ENCODE measurements at regions not wholly inside any gene's neighbourhood (a gene's known extent, or its start where the extent isn't known, plus 50 kb on each side); places are given as distances from the start of the nearest gene placed in this dataset.

DNA sequence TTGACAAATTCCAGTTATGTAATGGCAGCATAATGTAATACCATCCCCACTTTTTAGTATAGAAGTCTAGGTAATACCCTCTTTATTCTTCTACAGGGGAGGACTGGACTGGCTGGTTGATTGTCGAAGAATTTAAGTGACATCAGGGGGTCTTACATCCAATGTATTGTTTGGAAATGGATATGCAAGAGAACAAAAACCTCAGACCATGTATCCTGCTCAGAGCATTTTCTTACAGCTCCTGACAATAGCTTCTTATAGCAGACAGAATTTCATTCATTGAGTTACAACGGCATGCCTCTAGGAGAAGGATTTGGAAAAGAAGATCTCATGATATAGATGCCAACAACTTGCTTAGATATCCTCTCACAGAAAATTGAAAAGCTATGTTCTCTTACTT is 2032.3 kb downstream of the EFNA5 start:
- no peaks in the 10 kb centered on the region for H3K27me3 Mint-ChIP-seq (ENCODE audit: low read depth)

More for the DNA sequence above, 2032.3 kb downstream of the EFNA5 start:
- no peak overlapping the region for H3K14ac ChIP-seq (ENCODE audit: insufficient read depth, low read length)
- no peaks in the 10 kb centered on the region for H3K79me1 ChIP-seq (ENCODE audit: insufficient read depth, low read depth, low read length, poor library complexity, severe bottlenecking)
- no peak for DNase-seq
- WGBS (ENCODE audit: extremely low coverage, insufficient read length, low lambda C conversion rate) = no CpG with 5 or more reads among the region's 2 CpGs
- no peaks in the 10 kb centered on the region for H3K4me1 ChIP-seq (ENCODE audit: insufficient read depth, low read length)
- Mint-ChIP-seq H3K9me3 (peaks cover 0 to 2% of the 10 kb centered on the region in 2 experiments; a peak in 1 of 5 replicates), H3K27ac (no peak overlapping the region), H3K4me1 (peaks cover 3% of the 10 kb centered on the region in 2 experiments; a peak in 3 of 4 replicates), H3K36me3 (ENCODE audit: insufficient read depth in 1 of 3, low read depth in 3 of 3) (no peaks in the 10 kb centered on the region; a peak in 1 of 7 replicates), H3K4me3 (no peak overlapping the region)
- H4K91ac ChIP-seq (ENCODE audit: insufficient read length, low read depth, low read length) = no peak overlapping the region
- H3K27ac ChIP-seq (ENCODE audit: insufficient read length, low read depth, low read length) = no peak overlapping the region
- H4K8ac ChIP-seq (replicated peaks; ENCODE audit: insufficient read length, low read depth, low read length) = no peak overlapping the region
- H2BK15ac ChIP-seq (ENCODE audit: low read depth, low read length) = no peak overlapping the region
- no peak overlapping the region for H2BK12ac ChIP-seq (ENCODE audit: insufficient read length, low read depth, low read length)
- H2BK20ac ChIP-seq (ENCODE audit: low read depth, low read length, poor library complexity, severe bottlenecking) = no peak overlapping the region
- H3T11ph ChIP-seq (ENCODE audit: low read length) = no peak overlapping the region
- no peak overlapping the region for H4K5ac ChIP-seq (ENCODE audit: insufficient read length, low read depth, low read length)
- no peak overlapping the region for H2AFZ ChIP-seq (ENCODE audit: low read length)
- H3K56ac ChIP-seq (ENCODE audit: insufficient read length, low read depth, low read length) = no peak overlapping the region
- H2AK5ac ChIP-seq (ENCODE audit: insufficient read length, low read length) = no peak overlapping the region
- no peak overlapping the region for H2BK5ac ChIP-seq (ENCODE audit: insufficient read length, low read length)
- no peak overlapping the region for H3K23ac ChIP-seq (ENCODE audit: insufficient read length, low read depth, low read length)
- H3K4me2 ChIP-seq (ENCODE audit: insufficient read depth, insufficient read length, low read length) = no peak overlapping the region
- no peak overlapping the region for H3K4ac ChIP-seq (ENCODE audit: low read depth, low read length)
- H3K9ac ChIP-seq (ENCODE audit: extremely low read depth, insufficient read length, low read length) = no peak overlapping the region
- TF ChIP-seq, protein P1, sequence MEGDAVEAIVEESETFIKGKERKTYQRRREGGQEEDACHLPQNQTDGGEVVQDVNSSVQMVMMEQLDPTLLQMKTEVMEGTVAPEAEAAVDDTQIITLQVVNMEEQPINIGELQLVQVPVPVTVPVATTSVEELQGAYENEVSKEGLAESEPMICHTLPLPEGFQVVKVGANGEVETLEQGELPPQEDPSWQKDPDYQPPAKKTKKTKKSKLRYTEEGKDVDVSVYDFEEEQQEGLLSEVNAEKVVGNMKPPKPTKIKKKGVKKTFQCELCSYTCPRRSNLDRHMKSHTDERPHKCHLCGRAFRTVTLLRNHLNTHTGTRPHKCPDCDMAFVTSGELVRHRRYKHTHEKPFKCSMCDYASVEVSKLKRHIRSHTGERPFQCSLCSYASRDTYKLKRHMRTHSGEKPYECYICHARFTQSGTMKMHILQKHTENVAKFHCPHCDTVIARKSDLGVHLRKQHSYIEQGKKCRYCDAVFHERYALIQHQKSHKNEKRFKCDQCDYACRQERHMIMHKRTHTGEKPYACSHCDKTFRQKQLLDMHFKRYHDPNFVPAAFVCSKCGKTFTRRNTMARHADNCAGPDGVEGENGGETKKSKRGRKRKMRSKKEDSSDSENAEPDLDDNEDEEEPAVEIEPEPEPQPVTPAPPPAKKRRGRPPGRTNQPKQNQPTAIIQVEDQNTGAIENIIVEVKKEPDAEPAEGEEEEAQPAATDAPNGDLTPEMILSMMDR (conservative IDR thresholded peaks at IDR 0.05) = no peak
- H3K79me2 ChIP-seq (ENCODE audit: insufficient read depth, low read length) = no peaks in the 10 kb centered on the region
- H3K18ac ChIP-seq (ENCODE audit: insufficient read length, low read depth, low read length) = no peak overlapping the region
- no peak overlapping the region for H2BK120ac ChIP-seq (ENCODE audit: low read depth, low read length, poor library complexity, severe bottlenecking)
- no peaks in the 10 kb centered on the region for H3K27me3 ChIP-seq (ENCODE audit: insufficient read depth, low read length)
- no peaks in the 10 kb centered on the region for H3K23me2 ChIP-seq (ENCODE audit: insufficient read length, low read depth, low read length, poor library complexity, severe bottlenecking)
- H4K20me1 ChIP-seq (ENCODE audit: control insufficient read depth, insufficient read depth, insufficient read length) = no peaks in the 10 kb centered on the region
- no peaks in the 10 kb centered on the region for H3K9me3 ChIP-seq (ENCODE audit: control insufficient read depth, low read depth, low read length)
